Tibial artery (tissue), 4 donors: ENCODE measurements at regions not wholly inside any gene's neighbourhood (a gene's known extent, or its start where the extent isn't known, plus 50 kb on each side); places are given as distances from the start of the nearest gene placed in this dataset.

ENCODE experiments used
- DNase-seq, 2 donors: peaks; one replicate each; pipeline ENCODE4 v3.0.0-alpha.2; 2019
- H3K27ac ChIP-seq, 2 donors: fragments of 200-600 bp; sonication (generic) in 1 of 2; 1 replicate in 1 of 2; 2 replicates in 1 of 2; pipeline ENCODE4 v1.5.1; 2018 to 2019; ENCODE audit warnings: mild to moderate bottlenecking in 1 of 2
- H3K27me3 ChIP-seq, 2 donors: fragments of 200-600 bp; sonication (generic) in 1 of 2; one replicate each; pipeline versions ENCODE4 v1.5.1 to v1.6.0; 2016 to 2019
- H3K36me3 ChIP-seq, 3 donors: fragments of 200-600 bp; sonication (generic) in 2 of 3; one replicate each; pipeline ENCODE4 v1.5.1; 2016 to 2019; ENCODE audit warnings: mild to moderate bottlenecking in 2 of 3
- H3K4me1 ChIP-seq, 4 donors: fragments of 200-600 bp; sonication (generic) in 2 of 4; 1 replicate in 3 of 4; 2 replicates in 1 of 4; pipeline ENCODE4 v1.5.1; 2016 to 2019
- H3K4me3 ChIP-seq, 2 donors: fragments of 200-600 bp; sonication (generic) in 1 of 2; 1 replicate in 1 of 2; 2 replicates in 1 of 2; pipeline ENCODE4 v1.5.1; 2018 to 2019; ENCODE audit warnings: mild to moderate bottlenecking in 2 of 2
- H3K9me3 ChIP-seq, 3 donors: fragments of 200-600 bp; sonication (generic) in 1 of 3; one replicate each; pipeline ENCODE4 v1.5.1; 2016 to 2019
- intact Hi-C: fragments of 100-400 bp; cut with DNase I; formaldehyde crosslinking; loops from one replicate; pipeline ENCODE4 v1.15.0; 2023; ENCODE audit warnings: low total_unique reads
- TF ChIP-seq, protein P1 (sequence below), 2 experiments: fragments of 200-600 bp in 1 of 2; fragments of 450-650 bp in 1 of 2; IDR thresholded peaks; one replicate each; pipeline ENCODE4 v1.5.1; 2017 to 2019; ENCODE audit warnings: antibody characterized with exemption in 2 of 2, mild to moderate bottlenecking in 1 of 2, moderate library complexity in 1 of 2

DNA sequence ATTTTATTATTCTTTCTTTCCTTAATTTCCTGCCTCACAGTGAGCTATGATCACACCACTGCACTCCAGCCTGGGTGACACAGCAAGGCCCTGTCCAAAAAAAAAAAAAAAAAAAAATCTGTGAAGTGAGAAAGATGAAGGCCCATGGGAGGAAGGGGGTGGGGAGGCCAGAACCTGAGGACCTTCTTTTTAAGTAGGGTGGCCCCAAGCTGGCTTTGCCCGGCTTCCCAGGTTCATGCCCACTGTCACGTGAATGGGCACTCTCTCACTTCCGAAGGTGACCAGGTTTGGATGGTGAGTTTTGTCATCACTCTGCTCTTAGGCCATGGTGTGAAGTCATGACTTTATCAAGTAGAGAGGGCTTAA is 82.3 kb downstream of the TNFAIP2 start:
- intact Hi-C loops = no loop called here
- H3K27ac ChIP-seq = no peak overlapping the region
- H3K27me3 ChIP-seq = peaks cover 0 to 38% of the 10 kb centered on the region in 2 donors
- peaks cover 0 to 15% (median 8%) of the 10 kb centered on the region in 4 donors for H3K4me1 ChIP-seq
- peaks cover 3 to 14% (median 11%) of the 10 kb centered on the region in 3 donors for H3K9me3 ChIP-seq
- no peak for DNase-seq
- H3K36me3 ChIP-seq = no peaks in the 10 kb centered on the region
- TF ChIP-seq, protein P1, sequence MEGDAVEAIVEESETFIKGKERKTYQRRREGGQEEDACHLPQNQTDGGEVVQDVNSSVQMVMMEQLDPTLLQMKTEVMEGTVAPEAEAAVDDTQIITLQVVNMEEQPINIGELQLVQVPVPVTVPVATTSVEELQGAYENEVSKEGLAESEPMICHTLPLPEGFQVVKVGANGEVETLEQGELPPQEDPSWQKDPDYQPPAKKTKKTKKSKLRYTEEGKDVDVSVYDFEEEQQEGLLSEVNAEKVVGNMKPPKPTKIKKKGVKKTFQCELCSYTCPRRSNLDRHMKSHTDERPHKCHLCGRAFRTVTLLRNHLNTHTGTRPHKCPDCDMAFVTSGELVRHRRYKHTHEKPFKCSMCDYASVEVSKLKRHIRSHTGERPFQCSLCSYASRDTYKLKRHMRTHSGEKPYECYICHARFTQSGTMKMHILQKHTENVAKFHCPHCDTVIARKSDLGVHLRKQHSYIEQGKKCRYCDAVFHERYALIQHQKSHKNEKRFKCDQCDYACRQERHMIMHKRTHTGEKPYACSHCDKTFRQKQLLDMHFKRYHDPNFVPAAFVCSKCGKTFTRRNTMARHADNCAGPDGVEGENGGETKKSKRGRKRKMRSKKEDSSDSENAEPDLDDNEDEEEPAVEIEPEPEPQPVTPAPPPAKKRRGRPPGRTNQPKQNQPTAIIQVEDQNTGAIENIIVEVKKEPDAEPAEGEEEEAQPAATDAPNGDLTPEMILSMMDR (IDR thresholded peaks at IDR 0.05) = no peak
- no peak overlapping the region for H3K4me3 ChIP-seq

DNA sequence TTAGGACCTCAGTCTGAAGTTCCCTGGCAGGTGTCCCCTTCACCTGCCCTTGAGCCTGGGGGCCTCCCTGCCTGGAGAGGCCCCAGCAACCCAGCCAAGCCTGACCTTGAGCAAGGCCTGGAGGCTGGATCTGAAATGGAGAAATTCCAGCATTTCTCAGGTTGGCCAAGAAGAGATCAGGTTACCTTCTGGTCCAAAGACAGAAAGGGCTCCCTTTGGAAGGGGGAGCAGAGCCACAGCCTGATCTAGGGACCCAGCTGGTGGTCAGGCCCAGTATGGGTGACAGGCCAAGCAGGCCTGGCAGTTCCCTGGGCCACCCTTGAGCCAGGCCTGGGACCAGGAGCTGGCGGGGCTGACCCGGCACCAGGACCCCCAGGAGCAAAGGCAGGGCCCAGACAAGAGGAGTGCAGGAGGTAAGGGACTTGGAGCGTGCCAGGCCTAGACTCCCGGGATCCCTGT is 82.8 kb downstream of the TNFAIP2 start:
- H3K36me3 ChIP-seq = no peaks in the 10 kb centered on the region
- H3K9me3 ChIP-seq = peaks cover 3 to 14% (median 11%) of the 10 kb centered on the region in 3 donors
- H3K27ac ChIP-seq = peak overlapping the region; percentile 52 to 67
- H3K27me3 ChIP-seq = peaks cover 0 to 38% of the 10 kb centered on the region in 2 donors
- DNase-seq = no peak
- intact Hi-C loops = no loop called here
- peak overlapping the region; percentile 50 to 55 for H3K4me3 ChIP-seq
- H3K4me1 ChIP-seq = peaks cover 0 to 15% (median 8%) of the 10 kb centered on the region in 4 donors
- TF ChIP-seq, protein P1 (IDR thresholded peaks at IDR 0.05) = no peak

DNA sequence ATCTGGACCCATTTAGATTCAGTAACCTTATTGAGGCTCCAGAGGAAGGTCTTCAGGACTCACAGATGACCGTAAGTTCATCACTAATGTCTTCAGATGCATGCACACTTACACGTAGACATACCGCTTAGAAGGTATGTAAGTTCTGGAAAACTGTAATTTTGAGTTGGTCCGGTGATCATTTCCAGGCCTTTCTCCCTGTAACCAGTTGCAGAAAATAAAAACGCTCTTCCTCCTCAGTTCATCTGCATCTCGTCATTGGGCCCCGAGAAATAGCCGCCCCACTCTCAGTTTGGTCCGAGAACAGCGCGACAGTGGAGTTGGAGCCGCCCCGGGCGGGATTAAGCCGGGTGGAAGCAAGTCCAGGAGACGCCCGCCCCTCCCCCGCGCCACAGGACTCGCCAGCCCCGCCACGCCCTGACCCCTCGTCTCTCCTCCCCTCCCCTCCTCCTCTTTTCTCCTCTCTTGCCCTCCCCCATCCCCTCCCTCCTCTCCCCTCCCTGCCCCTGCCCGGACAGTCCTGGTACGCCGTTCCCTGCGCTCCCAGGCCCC is 83.7 kb downstream of the TNFAIP2 start:
- DNase-seq = peak; percentile 89 to 91
- peaks cover 0 to 15% (median 8%) of the 10 kb centered on the region in 4 donors for H3K4me1 ChIP-seq
- peaks cover 0 to 35% of the 10 kb centered on the region in 2 donors for H3K27me3 ChIP-seq
- peak overlapping the region; percentile 67 to 69 for H3K27ac ChIP-seq
- peak overlapping the region; percentile 50 to 55 for H3K4me3 ChIP-seq
- TF ChIP-seq, protein P1 (IDR thresholded peaks at IDR 0.05) = no peak
- peaks cover 3 to 14% (median 11%) of the 10 kb centered on the region in 3 donors for H3K9me3 ChIP-seq
- no peaks in the 10 kb centered on the region for H3K36me3 ChIP-seq
- intact Hi-C loops = no loop called here

DNA sequence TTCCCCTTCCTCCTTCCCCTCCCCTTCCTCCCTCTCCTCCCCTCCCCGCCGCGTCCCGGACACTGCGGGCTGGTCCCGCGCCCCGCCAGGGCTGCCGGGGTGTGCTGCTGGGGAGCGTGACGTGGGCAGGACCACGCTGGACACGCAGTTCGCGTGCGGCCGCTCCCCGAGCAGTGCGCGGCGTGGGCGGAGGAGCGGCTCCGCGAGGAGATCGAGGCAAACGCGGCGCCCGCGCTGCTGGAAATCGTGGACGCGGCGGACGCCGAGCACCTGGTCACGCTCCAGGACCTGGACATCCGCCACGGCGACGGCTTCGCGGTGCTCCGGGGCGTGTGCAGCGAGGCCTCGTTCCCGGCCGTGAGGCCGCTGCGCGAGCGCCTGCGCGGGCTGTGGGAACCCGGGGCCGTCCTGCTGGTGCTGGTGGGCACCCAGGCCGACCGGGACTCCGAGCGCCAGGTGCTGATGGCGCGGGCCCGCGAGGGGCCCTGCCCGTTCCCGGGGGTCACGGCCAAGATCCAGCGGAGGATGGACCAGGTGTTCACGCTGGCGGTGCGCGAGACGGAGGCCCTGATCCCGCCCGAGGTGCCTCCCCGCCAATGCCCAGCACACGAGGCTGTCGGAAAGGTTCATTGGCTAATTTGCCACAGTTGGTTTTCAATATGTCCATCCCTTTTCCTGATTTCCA is 84.3 kb downstream of the TNFAIP2 start:
- Histone ChIP-seq H3K27ac (peak overlapping the region; percentile 67 to 69), H3K9me3 (peaks cover 3 to 14% (median 11%) of the 10 kb centered on the region in 3 donors), H3K4me3 (peak overlapping the region; percentile 50 to 55), H3K36me3 (no peaks in the 10 kb centered on the region), H3K27me3 (peaks cover 0 to 32% of the 10 kb centered on the region in 2 donors), H3K4me1 (peaks cover 0 to 15% (median 8%) of the 10 kb centered on the region in 4 donors)
- TF ChIP-seq, protein P1 (IDR thresholded peaks at IDR 0.05) = no peak
- intact Hi-C loops = no loop called here
- DNase-seq = no peak

DNA sequence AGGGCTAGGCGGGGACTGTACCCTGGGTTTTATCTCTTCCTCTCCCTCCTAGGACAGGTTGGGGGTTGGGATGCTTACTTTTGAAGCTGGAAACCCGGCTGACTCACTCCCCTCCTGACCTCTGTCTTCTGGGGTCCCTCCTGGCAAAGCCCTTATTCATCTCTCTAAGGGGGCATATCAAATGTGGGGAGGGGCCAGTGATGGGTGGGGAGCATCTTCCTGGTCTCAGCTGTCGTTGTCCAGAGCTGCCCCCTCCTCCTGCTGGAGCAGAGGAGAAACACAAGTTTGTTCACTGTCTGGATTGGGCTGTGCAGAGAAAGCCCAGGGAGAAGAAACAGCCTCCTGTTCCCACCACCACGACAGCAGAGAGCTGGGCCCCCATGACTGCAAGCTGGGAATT is 85.8 kb downstream of the TNFAIP2 start:
- DNase-seq = no peak
- Histone ChIP-seq H3K27ac (no peak overlapping the region), H3K4me1 (peaks cover 0 to 15% (median 8%) of the 10 kb centered on the region in 4 donors), H3K9me3 (peaks cover 3 to 13% (median 11%) of the 10 kb centered on the region in 3 donors), H3K36me3 (no peaks in the 10 kb centered on the region), H3K27me3 (peaks cover 0 to 26% of the 10 kb centered on the region in 2 donors), H3K4me3 (no peak overlapping the region)
- intact Hi-C loops = no loop called here
- TF ChIP-seq, protein P1 (IDR thresholded peaks at IDR 0.05) = no peak
